Sigmoid colon (tissue), 6 donors: ENCODE measurements at regions not wholly inside any gene's neighbourhood (a gene's known extent, or its start where the extent isn't known, plus 50 kb on each side); places are given as distances from the start of the nearest gene placed in this dataset.

Experiments
- DNase-seq: peaks from one replicate; pipeline ENCODE4 v3.0.0-alpha.2; 2019
- H3K27ac ChIP-seq, 4 donors: fragments of 200-600 bp; sonication (generic); one replicate each; pipeline ENCODE4 v1.5.1; 2016 to 2019; ENCODE audit warnings: mild to moderate bottlenecking in 1 of 4
- H3K27me3 ChIP-seq, 3 donors: fragments of 200-600 bp; sonication (generic); one replicate each; pipeline ENCODE4 v1.5.1; 2019; ENCODE audit warnings: mild to moderate bottlenecking in 1 of 3
- H3K36me3 ChIP-seq, 4 donors: fragments of 200-600 bp; sonication (generic); one replicate each; pipeline ENCODE4 v1.5.1; 2016 to 2019
- H3K4me1 ChIP-seq, 4 donors: fragments of 200-600 bp; sonication (generic); one replicate each; pipeline ENCODE4 v1.5.1; 2017 to 2019
- H3K4me3 ChIP-seq, 4 donors: fragments of 200-600 bp; sonication (generic); one replicate each; pipeline ENCODE4 v1.5.1; 2017 to 2019; ENCODE audit warnings: mild to moderate bottlenecking in 2 of 4, moderate library complexity in 1 of 4
- H3K9me3 ChIP-seq, 4 donors: fragments of 200-600 bp in 3 of 4; sonication (generic) in 3 of 4; one replicate each; pipeline versions ENCODE4 v1.5.1 to v1.6.1; 2013 to 2019
- EP300 ChIP-seq, 4 donors: sonication (generic); formaldehyde crosslinking; IDR thresholded peaks; one replicate each; pipeline ENCODE4 v1.6.1; 2017; ENCODE audit warnings: antibody characterized with exemption in 4 of 4
- POLR2A ChIP-seq, 2 donors: fragments of 450-650 bp; IDR thresholded peaks; one replicate each; pipeline ENCODE4 v1.6.1; 2016; ENCODE audit warnings: antibody characterized with exemption in 2 of 2, mild to moderate bottlenecking in 2 of 2, moderate library complexity in 2 of 2
- POLR2AphosphoS5 ChIP-seq, 4 donors: sonication (generic); formaldehyde crosslinking; IDR thresholded peaks; one replicate each; pipeline ENCODE4 v1.6.1; 2017; ENCODE audit warnings: antibody characterized with exemption in 4 of 4
- WGBS, 2 donors: extraction: QIAGEN DNeasy Blood & Tissue Kit; methylation state at CpG; one replicate each; pipeline ENCODE4 v1.1.7; 2013; 5-methylcytosine and 5-hydroxymethylcytosine counted together
- intact Hi-C: fragments of 100-400 bp; cut with DNase I; formaldehyde crosslinking; loops from one replicate; pipeline ENCODE4 v1.15.1; 2023
- TF ChIP-seq, protein P1 (sequence below), 4 experiments: fragments of 450-650 bp in 3 of 4; fragments of 200-600 bp in 1 of 4; IDR thresholded peaks; one replicate each; pipeline ENCODE4 v1.5.1; 2016 to 2019; ENCODE audit warnings: antibody characterized with exemption in 4 of 4, mild to moderate bottlenecking in 3 of 4, moderate library complexity in 2 of 4
- donor health status: healthy with polysubstance abuse.
- donor health status: healthy.

DNA sequence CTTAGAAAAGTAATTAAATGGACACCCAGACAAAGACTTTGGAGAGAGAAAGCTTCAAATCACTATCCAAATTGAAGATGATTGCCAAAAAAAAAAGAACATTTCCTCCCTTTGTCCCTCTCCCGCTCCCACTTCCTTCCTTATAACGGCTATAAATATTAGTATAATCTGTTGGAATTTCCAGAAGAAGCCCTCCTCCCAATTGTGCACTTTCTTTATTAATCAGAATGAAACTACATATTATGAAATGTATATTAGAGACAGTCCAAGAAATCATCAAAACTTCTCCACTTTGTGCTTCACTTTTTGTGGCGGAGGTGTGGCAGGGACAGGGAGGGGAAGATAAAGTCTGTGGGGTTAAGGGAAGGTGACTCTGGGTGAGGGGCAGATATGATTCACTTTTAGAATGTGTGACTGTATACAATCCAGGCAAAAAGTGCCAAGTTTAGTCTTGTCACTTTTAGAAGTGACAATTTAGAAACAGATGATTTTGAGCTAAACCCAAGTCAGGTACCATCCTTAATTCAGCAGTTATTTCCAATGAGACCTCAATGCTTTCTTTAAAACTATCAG lies 195.0 kb upstream of the MARCKS start:
- TF ChIP-seq EP300 (IDR thresholded peaks at IDR 0.05) (no peak), POLR2A (IDR thresholded peaks at IDR 0.05) (no peak)
- WGBS, 2 donors: 72 to 78% methylated on average over 3 of the region's 3 CpGs
- Histone ChIP-seq H3K27me3 (no peaks in the 10 kb centered on the region), H3K9me3 (no peaks in the 10 kb centered on the region), H3K4me3 (no peak overlapping the region), H3K27ac (no peak overlapping the region), H3K4me1 (no peaks in the 10 kb centered on the region), H3K36me3 (no peaks in the 10 kb centered on the region)
- intact Hi-C loops: no loop called here
- no peak for DNase-seq

DNA sequence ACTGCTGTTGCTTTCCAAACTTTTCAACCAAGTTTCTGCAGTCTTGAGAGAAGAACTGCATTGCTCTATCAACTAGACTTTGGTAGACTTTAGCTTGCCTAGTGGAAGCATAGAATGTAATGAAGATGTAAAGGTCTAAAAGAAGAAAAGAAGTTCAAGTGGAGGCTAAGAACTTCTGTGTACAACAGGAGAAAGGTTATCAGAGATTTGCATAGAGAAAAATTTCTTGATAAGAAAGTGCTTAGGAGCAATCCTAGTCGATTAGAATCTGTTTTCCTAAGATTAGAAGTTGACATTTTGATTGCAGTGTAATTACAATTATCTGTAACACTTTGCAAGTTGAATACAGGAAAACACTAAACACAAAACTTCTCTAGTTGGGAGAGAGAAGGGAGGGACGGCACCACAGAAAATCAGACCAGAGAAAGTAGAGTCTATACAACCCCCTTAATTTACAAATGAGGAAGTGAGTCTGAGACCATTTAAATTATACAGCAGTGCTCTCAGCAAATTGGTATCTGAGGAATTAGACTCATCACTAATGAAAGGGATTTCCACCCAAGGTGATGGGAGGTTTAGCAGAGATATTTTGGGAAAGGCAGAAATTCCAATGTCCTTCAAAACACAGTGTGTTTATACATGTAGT lies 194.3 kb upstream of the MARCKS start:
- H3K36me3 ChIP-seq: no peaks in the 10 kb centered on the region
- no peak for DNase-seq
- no peak overlapping the region for H3K4me3 ChIP-seq
- 44 to 49% methylated on average over 2 of the region's 2 CpGs for WGBS, 2 donors
- H3K9me3 ChIP-seq: no peaks in the 10 kb centered on the region
- H3K4me1 ChIP-seq: no peaks in the 10 kb centered on the region
- H3K27me3 ChIP-seq: no peaks in the 10 kb centered on the region
- no peak for TF ChIP-seq EP300 (IDR thresholded peaks at IDR 0.05)
- TF ChIP-seq POLR2AphosphoS5 (IDR thresholded peaks at IDR 0.05): no peak
- H3K27ac ChIP-seq: no peak overlapping the region
- intact Hi-C loops: no loop called here

DNA sequence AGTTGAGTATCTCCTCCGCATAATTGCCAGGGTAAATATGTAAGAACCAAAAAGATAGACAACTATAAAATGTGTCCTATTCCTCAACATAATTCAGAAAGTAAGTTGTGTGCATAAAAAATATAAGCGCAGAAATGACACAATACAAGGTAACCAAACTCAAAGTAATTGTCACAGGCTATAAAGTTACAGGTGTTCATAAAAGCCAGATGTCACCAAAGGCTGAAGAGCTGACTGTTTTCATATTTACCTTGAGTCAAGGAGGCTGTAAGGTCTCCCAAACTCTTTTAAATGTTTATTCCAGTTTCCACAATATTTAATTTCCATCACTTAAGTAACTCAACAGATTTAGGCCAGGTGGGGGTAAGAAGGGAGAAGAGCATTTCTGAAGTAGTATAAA lies 192.2 kb upstream of the MARCKS start:
- Histone ChIP-seq H3K4me3 (no peak overlapping the region), H3K4me1 (peaks cover 0 to 11% (median 5%) of the 10 kb centered on the region in 4 donors), H3K9me3 (no peaks in the 10 kb centered on the region), H3K27ac (no peak overlapping the region), H3K36me3 (no peaks in the 10 kb centered on the region), H3K27me3 (no peaks in the 10 kb centered on the region)
- DNase-seq: no peak
- no peak for TF ChIP-seq POLR2AphosphoS5 (IDR thresholded peaks at IDR 0.05)
- TF ChIP-seq, protein P1, sequence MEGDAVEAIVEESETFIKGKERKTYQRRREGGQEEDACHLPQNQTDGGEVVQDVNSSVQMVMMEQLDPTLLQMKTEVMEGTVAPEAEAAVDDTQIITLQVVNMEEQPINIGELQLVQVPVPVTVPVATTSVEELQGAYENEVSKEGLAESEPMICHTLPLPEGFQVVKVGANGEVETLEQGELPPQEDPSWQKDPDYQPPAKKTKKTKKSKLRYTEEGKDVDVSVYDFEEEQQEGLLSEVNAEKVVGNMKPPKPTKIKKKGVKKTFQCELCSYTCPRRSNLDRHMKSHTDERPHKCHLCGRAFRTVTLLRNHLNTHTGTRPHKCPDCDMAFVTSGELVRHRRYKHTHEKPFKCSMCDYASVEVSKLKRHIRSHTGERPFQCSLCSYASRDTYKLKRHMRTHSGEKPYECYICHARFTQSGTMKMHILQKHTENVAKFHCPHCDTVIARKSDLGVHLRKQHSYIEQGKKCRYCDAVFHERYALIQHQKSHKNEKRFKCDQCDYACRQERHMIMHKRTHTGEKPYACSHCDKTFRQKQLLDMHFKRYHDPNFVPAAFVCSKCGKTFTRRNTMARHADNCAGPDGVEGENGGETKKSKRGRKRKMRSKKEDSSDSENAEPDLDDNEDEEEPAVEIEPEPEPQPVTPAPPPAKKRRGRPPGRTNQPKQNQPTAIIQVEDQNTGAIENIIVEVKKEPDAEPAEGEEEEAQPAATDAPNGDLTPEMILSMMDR (IDR thresholded peaks at IDR 0.05): no peak
- TF ChIP-seq EP300 (IDR thresholded peaks at IDR 0.05): no peak
- TF ChIP-seq POLR2A (IDR thresholded peaks at IDR 0.05): no peak
- WGBS, 2 donors: 19 to 74% methylated on average over 2 of the region's 2 CpGs
- intact Hi-C loops: no loop called here

DNA sequence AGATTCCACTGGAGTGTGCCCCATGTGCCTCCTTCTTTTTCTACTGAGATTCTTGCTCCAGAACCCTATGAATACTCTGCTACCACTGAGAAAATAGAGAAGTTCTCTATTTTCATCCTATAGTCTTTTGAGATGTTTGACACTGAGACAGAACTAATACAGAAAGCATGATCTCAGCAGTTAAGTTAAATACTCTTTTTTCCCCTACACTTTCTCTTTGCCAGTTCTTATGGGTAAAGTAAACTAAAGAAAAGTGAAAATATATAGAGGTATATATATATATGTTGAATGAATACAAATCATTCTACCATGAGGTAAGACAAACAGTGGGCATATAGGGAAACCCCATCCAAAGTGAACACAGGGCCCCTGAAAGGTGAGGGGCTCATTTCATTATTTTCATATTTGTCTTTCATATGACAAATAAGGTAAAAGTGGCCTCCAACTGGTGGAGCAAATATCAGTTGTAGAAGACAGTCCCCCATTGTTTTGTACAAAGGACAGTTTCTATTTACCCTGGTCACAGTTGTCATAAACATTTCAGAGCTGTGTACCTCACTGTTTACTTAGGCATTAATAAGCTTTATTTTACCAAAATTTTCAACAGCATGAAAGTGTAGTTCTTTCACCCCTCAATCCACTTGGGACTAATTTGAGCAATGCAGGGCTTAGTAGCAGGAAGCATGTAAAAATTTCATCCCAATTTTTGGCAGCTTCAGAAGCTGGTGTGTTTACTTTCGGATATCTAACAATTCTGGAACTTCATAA lies 188.3 kb upstream of the MARCKS start:
- 50 to 58% methylated on average over 1 of the region's 1 CpG for WGBS, 2 donors
- peaks cover 0 to 19% (median 7%) of the 10 kb centered on the region in 4 donors for H3K4me1 ChIP-seq
- no peaks in the 10 kb centered on the region for H3K27me3 ChIP-seq
- peak overlapping the region in 1 of 4 donors; percentile 28 for H3K27ac ChIP-seq
- no peak overlapping the region for H3K4me3 ChIP-seq
- no peak for DNase-seq
- TF ChIP-seq POLR2A (IDR thresholded peaks at IDR 0.05): no peak
- TF ChIP-seq, protein P1 (IDR thresholded peaks at IDR 0.05): no peak
- TF ChIP-seq EP300 (IDR thresholded peaks at IDR 0.05): no peak
- no peak for TF ChIP-seq POLR2AphosphoS5 (IDR thresholded peaks at IDR 0.05)
- H3K9me3 ChIP-seq: no peaks in the 10 kb centered on the region
- intact Hi-C loops: no loop called here
- H3K36me3 ChIP-seq: no peaks in the 10 kb centered on the region

DNA sequence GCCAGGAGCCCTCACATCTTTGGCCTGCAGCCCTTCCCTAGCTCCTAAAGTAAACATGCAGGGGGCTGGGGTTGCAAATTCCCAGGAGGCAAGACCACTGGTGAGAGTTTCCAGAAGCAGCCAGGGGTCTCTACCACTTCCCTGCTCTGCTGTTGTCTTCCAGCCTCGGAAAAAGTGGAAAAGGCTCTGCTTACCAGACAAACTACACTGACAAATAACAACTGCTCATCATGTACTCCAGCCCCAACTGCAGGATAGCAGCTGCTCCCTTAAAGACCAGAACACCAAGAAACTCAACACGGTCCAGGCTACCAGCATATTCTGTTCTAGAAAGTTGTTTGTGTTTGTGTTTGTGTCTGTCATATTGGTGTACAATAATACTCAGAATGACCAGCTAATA lies 187.5 kb upstream of the MARCKS start:
- H3K27ac ChIP-seq: peak overlapping the region in 2 of 4 donors; percentile 8 to 28
- H3K36me3 ChIP-seq: no peaks in the 10 kb centered on the region
- 80 to 82% methylated on average over 2 of the region's 2 CpGs for WGBS, 2 donors
- TF ChIP-seq EP300 (IDR thresholded peaks at IDR 0.05): no peak
- TF ChIP-seq, protein P1 (IDR thresholded peaks at IDR 0.05): no peak
- no peak for TF ChIP-seq POLR2AphosphoS5 (IDR thresholded peaks at IDR 0.05)
- TF ChIP-seq POLR2A (IDR thresholded peaks at IDR 0.05): no peak
- intact Hi-C loops: no loop called here
- H3K4me3 ChIP-seq: no peak overlapping the region
- no peak for DNase-seq
- no peaks in the 10 kb centered on the region for H3K27me3 ChIP-seq
- peaks cover 0 to 19% (median 7%) of the 10 kb centered on the region in 4 donors for H3K4me1 ChIP-seq
- no peaks in the 10 kb centered on the region for H3K9me3 ChIP-seq
